ENCODE measurements at regions not wholly inside any gene's neighbourhood (a gene's known extent, or its start where the extent isn't known, plus 50 kb on each side); places are given as distances from the start of the nearest gene placed in this dataset.

- intact Hi-C loops (cut with micrococcal nuclease; ENCODE audit: unreplicated experiment), result no loop called here
- Mint-ChIP-seq H3K4me3 (ENCODE audit: unreplicated experiment) (no peak overlapping the region), H3K27ac (ENCODE audit: unreplicated experiment) (no peak overlapping the region)
Observed at GRCh38 chr7:45446195-45446944, 127.8 kb upstream of the ADCY1 start.

GRCh38 chr7:45447296-45447695 lies 126.9 kb upstream of the ADCY1 start:
- H3K9me3 Mint-ChIP-seq (ENCODE audit: unreplicated experiment), result no peaks in the 10 kb centered on the region
- no peak overlapping the region for H3K4me3 ChIP-seq (ENCODE audit: low read depth, low read length)
- no peak for TF ChIP-seq CTCF (IDR thresholded peaks at IDR 0.05; ENCODE audit: insufficient read depth in 1 of 2, low read depth in 1 of 2, low read length in 1 of 2, severe bottlenecking in 1 of 2, unreplicated experiment in 1 of 2)
- ChIA-PET CTCF (no interaction called here), POLR2A (no interaction called here)
- no peak overlapping the region for H3K27ac Mint-ChIP-seq (ENCODE audit: unreplicated experiment)
- H3K27me3 Mint-ChIP-seq (ENCODE audit: insufficient read depth, unreplicated experiment), result peaks cover 3% of the 10 kb centered on the region
- BruUV-seq (replicated peaks), result no TSS peak
- H3K36me3 Mint-ChIP-seq (ENCODE audit: insufficient read depth, unreplicated experiment), result no peaks in the 10 kb centered on the region
- H3K9me3 ChIP-seq, result 0 out of 2 replicates have a peak, but pooled peaks cover 3% of the 10 kb centered on the region
- H3K4me1 Mint-ChIP-seq (ENCODE audit: low read depth, unreplicated experiment), result no peaks in the 10 kb centered on the region
- H3K36me3 ChIP-seq (ENCODE audit: control insufficient read depth, insufficient read depth, low read length), result no peaks in the 10 kb centered on the region
- DNase-seq, result no peak
- intact Hi-C loops (cut with micrococcal nuclease; ENCODE audit: unreplicated experiment), result no loop called here
- H3K27me3 ChIP-seq (replicated peaks; ENCODE audit: control insufficient read depth, insufficient read depth, low read length), result no peaks in the 10 kb centered on the region
- H3K4me1 ChIP-seq, result no peaks in the 10 kb centered on the region
- H3K4me3 Mint-ChIP-seq (ENCODE audit: unreplicated experiment), result no peak overlapping the region

More at GRCh38 chr7:45446195-45446944, 127.8 kb upstream of the ADCY1 start:
- Histone ChIP-seq H3K4me1 (no peaks in the 10 kb centered on the region), H3K4me3 (ENCODE audit: low read depth, low read length) (no peak overlapping the region), H3K36me3 (ENCODE audit: control insufficient read depth, insufficient read depth, low read length) (no peaks in the 10 kb centered on the region), H3K27me3 (replicated peaks; ENCODE audit: control insufficient read depth, insufficient read depth, low read length) (no peaks in the 10 kb centered on the region), H3K9me3 (no peaks in the 10 kb centered on the region)
- no TSS peak for BruUV-seq (replicated peaks)
- Mint-ChIP-seq H3K27me3 (ENCODE audit: insufficient read depth, unreplicated experiment) (peaks cover 3% of the 10 kb centered on the region), H3K9me3 (ENCODE audit: unreplicated experiment) (no peaks in the 10 kb centered on the region), H3K4me1 (ENCODE audit: low read depth, unreplicated experiment) (no peaks in the 10 kb centered on the region), H3K36me3 (ENCODE audit: insufficient read depth, unreplicated experiment) (no peaks in the 10 kb centered on the region)
- DNase-seq, result no peak
- TF ChIP-seq CTCF (IDR thresholded peaks at IDR 0.05; ENCODE audit: insufficient read depth in 1 of 2, low read depth in 1 of 2, low read length in 1 of 2, severe bottlenecking in 1 of 2, unreplicated experiment in 1 of 2), result no peak
- CTCF ChIA-PET, result no interaction called here
- POLR2A ChIA-PET, result no interaction called here

GRCh38 chr7:45450571-45451204 lies 123.5 kb upstream of the ADCY1 start:
- H3K4me1 Mint-ChIP-seq (ENCODE audit: low read depth, unreplicated experiment), result no peaks in the 10 kb centered on the region
- CTCF ChIA-PET, result no interaction called here
- no peak overlapping the region for H3K4me3 Mint-ChIP-seq (ENCODE audit: unreplicated experiment)
- no peaks in the 10 kb centered on the region for H3K27me3 ChIP-seq (replicated peaks; ENCODE audit: control insufficient read depth, insufficient read depth, low read length)
- H3K27ac Mint-ChIP-seq (ENCODE audit: unreplicated experiment), result no peak overlapping the region
- H3K4me3 ChIP-seq (ENCODE audit: low read depth, low read length), result no peak overlapping the region
- no peak for DNase-seq
- no peak for TF ChIP-seq CTCF (IDR thresholded peaks at IDR 0.05; ENCODE audit: insufficient read depth in 1 of 2, low read depth in 1 of 2, low read length in 1 of 2, severe bottlenecking in 1 of 2, unreplicated experiment in 1 of 2)
- H3K9me3 Mint-ChIP-seq (ENCODE audit: unreplicated experiment), result no peaks in the 10 kb centered on the region
- intact Hi-C loops (cut with micrococcal nuclease; ENCODE audit: unreplicated experiment), result no loop called here
- no peaks in the 10 kb centered on the region for H3K36me3 Mint-ChIP-seq (ENCODE audit: insufficient read depth, unreplicated experiment)
- POLR2A ChIA-PET, result no interaction called here
- no peaks in the 10 kb centered on the region for H3K36me3 ChIP-seq (ENCODE audit: control insufficient read depth, insufficient read depth, low read length)
- no TSS peak for BruUV-seq (replicated peaks)
- peaks cover 3% of the 10 kb centered on the region for H3K27me3 Mint-ChIP-seq (ENCODE audit: insufficient read depth, unreplicated experiment)
- H3K4me1 ChIP-seq, result peaks cover 6% of the 10 kb centered on the region; the same call in 1 of the 2 replicates
- 0 out of 2 replicates have a peak, but pooled peaks cover 4% of the 10 kb centered on the region for H3K9me3 ChIP-seq

Measured in Caco-2 (cell line).